ENCODE measurements at regions not wholly inside any gene's neighbourhood (a gene's known extent, or its start where the extent isn't known, plus 50 kb on each side); places are given as distances from the start of the nearest gene placed in this dataset.
"Not testable (repeated sequence)": the region's sequence is repeated elsewhere in the genome, so short reads cannot be mapped to it uniquely, and the experiment has no call there.

- no peak overlapping the region for H3K27ac Mint-ChIP-seq
- no peak overlapping the region for H3K4me3 Mint-ChIP-seq
- H3K9me3 Mint-ChIP-seq = peaks cover 6% of the 10 kb centered on the region
- no peak for DNase-seq
- H3K4me1 Mint-ChIP-seq = no peaks in the 10 kb centered on the region
- H3K27me3 Mint-ChIP-seq = no peaks in the 10 kb centered on the region
- peaks cover 6% of the 10 kb centered on the region for H3K36me3 Mint-ChIP-seq (ENCODE audit: low read depth)
- ChIA-PET POLR2A (no interaction called here), CTCF (no interaction called here)
Observed at GRCh38 chr2:54029721-54030395, 59.1 kb upstream of the PSME4 start.

- POLR2A ChIA-PET, DNase-seq: not testable (repeated sequence)
- H3K36me3 Mint-ChIP-seq (ENCODE audit: low read depth) = peaks cover 13% of the 10 kb centered on the region
Observed at GRCh38 chr2:54025463-54026075, 54.8 kb upstream of the PSME4 start.

DNA sequence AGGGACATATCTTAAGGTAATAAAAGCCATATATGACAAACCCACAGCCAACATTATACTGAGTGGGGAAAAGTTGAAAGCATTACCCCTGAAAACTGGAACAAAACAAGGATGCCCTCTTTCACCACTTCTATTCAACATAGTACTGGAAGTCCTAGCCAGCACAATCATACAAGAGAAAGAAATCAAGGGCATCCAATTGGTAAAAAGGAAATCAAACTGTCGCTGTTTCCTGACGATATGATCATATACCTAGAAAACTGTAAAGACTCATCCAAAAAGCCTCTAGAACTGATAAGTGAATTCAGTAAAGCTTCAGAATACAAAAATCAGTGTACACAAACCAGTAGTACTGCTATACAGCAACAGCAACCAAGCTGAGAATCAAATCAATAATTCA is 53.8 kb upstream of the PSME4 start:
- ChIA-PET CTCF (no interaction called here), POLR2A (no interaction called here)
- no peak overlapping the region for H3K4me3 Mint-ChIP-seq
- peaks cover 13% of the 10 kb centered on the region for H3K36me3 Mint-ChIP-seq (ENCODE audit: low read depth)
- H3K9me3 Mint-ChIP-seq = peaks cover 12% of the 10 kb centered on the region
- no peak overlapping the region for H3K27ac Mint-ChIP-seq
- no peak for DNase-seq
- H3K4me1 Mint-ChIP-seq = no peaks in the 10 kb centered on the region
- H3K27me3 Mint-ChIP-seq = no peaks in the 10 kb centered on the region

More at GRCh38 chr2:54025463-54026075, 54.8 kb upstream of the PSME4 start:
- H3K4me1 Mint-ChIP-seq, H3K27ac Mint-ChIP-seq, H3K27me3 Mint-ChIP-seq, CTCF ChIA-PET, H3K4me3 Mint-ChIP-seq: not testable (repeated sequence)
- H3K9me3 Mint-ChIP-seq = peaks cover 12% of the 10 kb centered on the region

GRCh38 chr2:54021702-54022101 is 50.9 kb upstream of the PSME4 start:
- Mint-ChIP-seq H3K36me3 (ENCODE audit: low read depth) (peaks cover 16% of the 10 kb centered on the region), H3K4me3 (no peak overlapping the region)
- CTCF ChIA-PET = no interaction called here

DNA sequence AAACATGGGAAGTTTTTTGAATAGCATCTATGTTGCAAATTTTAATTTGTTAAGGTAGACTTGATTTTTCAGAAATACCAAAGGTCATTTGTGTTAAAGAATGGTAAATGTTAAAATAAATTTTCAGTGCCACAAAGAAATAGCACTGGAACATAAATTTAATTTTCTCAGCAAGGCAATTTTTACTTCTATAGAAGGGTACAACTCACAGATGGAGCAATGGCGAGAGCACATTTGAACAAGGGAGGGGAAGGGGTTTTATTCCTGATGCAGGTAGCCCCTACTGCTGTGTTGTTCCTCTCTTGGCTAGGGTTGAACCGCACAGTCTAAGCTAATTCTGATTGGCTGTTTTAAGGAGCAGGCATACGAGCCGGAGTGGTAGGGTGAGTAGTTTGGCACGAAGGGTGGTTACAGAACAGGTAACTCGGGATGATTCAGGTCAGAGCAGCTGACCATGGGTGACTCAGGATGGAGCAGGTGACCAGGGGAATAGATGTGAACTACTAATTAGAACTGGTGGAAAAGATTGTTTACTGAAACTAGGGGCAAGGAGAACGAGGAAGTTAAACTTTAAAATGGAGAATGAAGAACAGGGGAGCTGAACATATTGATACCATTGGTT is 50.1 kb upstream of the PSME4 start:
- Mint-ChIP-seq H3K4me3 (no peak overlapping the region), H3K9me3 (peaks cover 12% of the 10 kb centered on the region), H3K36me3 (ENCODE audit: low read depth) (peaks cover 16% of the 10 kb centered on the region), H3K4me1 (peaks cover 2% of the 10 kb centered on the region), H3K27ac (no peak overlapping the region), H3K27me3 (no peaks in the 10 kb centered on the region)
- DNase-seq = no peak
- CTCF ChIA-PET = no interaction called here
- POLR2A ChIA-PET = no interaction called here

More at GRCh38 chr2:54021702-54022101, 50.9 kb upstream of the PSME4 start:
- Mint-ChIP-seq H3K27me3 (no peaks in the 10 kb centered on the region), H3K4me1 (no peaks in the 10 kb centered on the region), H3K9me3 (peaks cover 12% of the 10 kb centered on the region), H3K27ac (no peak overlapping the region)
- POLR2A ChIA-PET = no interaction called here
- no peak for DNase-seq

All from activated CD4-positive, alpha-beta memory T cell treated with anti-CD3 and anti-CD28 coated beads, Interleukin-2, amount 10 ng/mL, durations not matched to agents 7 days and 5 days (primary cell).